ENCODE measurements at regions not wholly inside any gene's neighbourhood (a gene's known extent, or its start where the extent isn't known, plus 50 kb on each side); places are given as distances from the start of the nearest gene placed in this dataset.

DNA sequence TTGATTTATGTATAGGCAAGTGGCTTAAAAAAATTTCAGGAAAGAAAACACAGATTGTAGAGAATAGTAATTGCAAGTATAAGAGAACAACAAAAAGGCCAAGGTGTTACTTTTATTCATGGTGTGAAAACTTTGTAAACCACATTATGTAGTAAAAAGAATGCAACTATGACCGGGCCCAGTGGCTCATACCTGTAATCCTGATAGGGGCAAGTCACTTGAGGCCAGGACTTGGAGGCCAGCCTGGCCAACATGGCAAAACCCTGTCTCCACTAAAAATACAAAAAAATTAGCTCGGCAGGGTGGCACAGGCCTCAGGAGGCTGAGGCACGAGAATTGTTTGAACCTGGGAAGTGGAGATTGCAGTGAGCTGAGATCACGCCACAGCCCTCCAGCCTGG lies 131.7 kb downstream of the DCK start:
- TF ChIP-seq POLR2A (IDR thresholded peaks at IDR 0.05; ENCODE audit: low read length) (no peak), GATA1 (IDR thresholded peaks at IDR 0.05; ENCODE audit: low read depth, low read length) (no peak)
